Endothelial cell of umbilical vein (primary cell): ENCODE measurements at regions not wholly inside any gene's neighbourhood (a gene's known extent, or its start where the extent isn't known, plus 50 kb on each side); places are given as distances from the start of the nearest gene placed in this dataset.
"Not testable (repeated sequence)": the region's sequence is repeated elsewhere in the genome, so short reads cannot be mapped to it uniquely, and the experiment has no call there.

Experiments used
- BruUV-seq: library from RNA; stranded (reverse); fragments of 400-500 nt; replicated peaks from 2 replicates; lab custom pipeline; 2021; lab: Mats Ljungman, UMichigan
- CTCF ChIA-PET: fragments of 300-600, 350-600 bp; sonication (Branson Sonifier 250); formaldehyde crosslinking; loops from one replicate; lab custom pipeline; 2021; ENCODE audit warnings: antibody characterized with exemption, inconsistent platforms; lab: Charles Lee
- POLR2A ChIA-PET: fragments of 300-600, 350-600 bp; sonication (Branson Sonifier 250); formaldehyde crosslinking; loops from one replicate; lab custom pipeline; 2021; ENCODE audit warnings: antibody characterized with exemption, inconsistent platforms; lab: Charles Lee
- DNase-seq: peaks from one replicate; pipeline ENCODE4 v3.0.0-alpha.2; 2011; ENCODE audit warnings: low read depth, low spot score
- FAIRE-seq: peaks from 2 replicates; lab custom pipeline; 2011; peaks lifted over from hg19 to GRCh38; lab: Jason Lieb, UNC
- H2AFZ ChIP-seq: 2 replicates; pipeline ENCODE4 v1.6.0; 2012; ENCODE audit warnings: low read depth, low read length, control low read depth, inconsistent platforms
- H3K27ac ChIP-seq: 2 replicates; pipeline ENCODE4 v1.5.1; 2011; ENCODE audit warnings: low read depth, mild to moderate bottlenecking, control low read depth, low read length, moderate library complexity; ENCODE audit not compliant: insufficient read depth
- H3K27me3 ChIP-seq, 2 experiments: 2 replicates each; pipeline versions ENCODE4 v1.6.0 to v1.6.1; 2011; ENCODE audit warnings: low read length in 2 of 2, mixed read lengths in 1 of 2; ENCODE audit not compliant: control insufficient read depth in 2 of 2, insufficient read depth in 2 of 2
- H3K36me3 ChIP-seq, 2 experiments: 2 replicates in 1 of 2; 3 replicates in 1 of 2; pipeline ENCODE4 v1.5.1; 2011; ENCODE audit warnings: low read length in 2 of 2, mild to moderate bottlenecking in 1 of 2, moderate library complexity in 1 of 2; ENCODE audit not compliant: control insufficient read depth in 2 of 2, insufficient read depth in 2 of 2; ENCODE audit errors: extremely low read depth in 1 of 2
- H3K4me1 ChIP-seq: 3 replicates; pipeline ENCODE4 v1.5.1; 2011; ENCODE audit warnings: mild to moderate bottlenecking, low read length; ENCODE audit not compliant: control insufficient read depth, insufficient read depth; ENCODE audit errors: extremely low read depth
- H3K4me2 ChIP-seq: 2 replicates; pipeline ENCODE4 v1.6.1; 2011; ENCODE audit warnings: low read length, control low read depth, mixed read lengths; ENCODE audit not compliant: insufficient read depth
- H3K4me3 ChIP-seq, 3 experiments: fragments of 200-600 bp in 1 of 3; sonication (generic), shearing (Covaris generic) in 1 of 3; replicated peaks in 1 of 3; 2 replicates each; pipeline ENCODE4 v1.5.1; 2011 to 2016; ENCODE audit warnings: control low read depth in 3 of 3, low read length in 3 of 3, mild to moderate bottlenecking in 2 of 3, inconsistent platforms in 1 of 3, low read depth in 1 of 3, moderate library complexity in 1 of 3; ENCODE audit not compliant: insufficient read depth in 1 of 3
- H3K79me2 ChIP-seq: 2 replicates; pipeline ENCODE4 v1.6.0; 2012; ENCODE audit warnings: low read length, inconsistent platforms; ENCODE audit not compliant: control insufficient read depth, insufficient read depth
- H3K9ac ChIP-seq: replicated peaks from 2 replicates; pipeline ENCODE3; 2011; ENCODE audit warnings: low read length, control low read depth; ENCODE audit not compliant: insufficient read depth; ENCODE audit errors: extremely low read depth
- H3K9me1 ChIP-seq: replicated peaks from 3 replicates; pipeline ENCODE4 v1.6.0; 2011; ENCODE audit warnings: mild to moderate bottlenecking, low read length; ENCODE audit not compliant: control insufficient read depth, insufficient read depth; ENCODE audit errors: extremely low read depth
- H3K9me3 ChIP-seq: replicated peaks from 2 replicates; pipeline ENCODE4 v1.5.1; 2012; ENCODE audit warnings: low read length, inconsistent platforms; ENCODE audit not compliant: control insufficient read depth, insufficient read depth
- H4K20me1 ChIP-seq: replicated peaks from 2 replicates; pipeline ENCODE3; 2011; ENCODE audit warnings: mild to moderate bottlenecking, low read length; ENCODE audit not compliant: control insufficient read depth, insufficient read depth; ENCODE audit errors: extremely low read depth
- CTCF ChIP-seq, 2 donors: IDR thresholded peaks; 1 replicate in 1 of 2; 2 replicates in 1 of 2; pipeline ENCODE4 v1.5.1; 2011; ENCODE audit warnings: low read length in 2 of 2, mild to moderate bottlenecking in 2 of 2, moderate library complexity in 2 of 2, control low read depth in 1 of 2, inconsistent platforms in 1 of 2, low read depth in 1 of 2; ENCODE audit not compliant: insufficient read depth in 1 of 2; ENCODE audit errors: extremely low read depth in 1 of 2
- EZH2 ChIP-seq: IDR thresholded peaks from 2 replicates; pipeline ENCODE4 v1.6.1; 2012; ENCODE audit warnings: borderline replicate concordance, low read depth, mild to moderate bottlenecking, moderate library complexity, low read length, inconsistent platforms; ENCODE audit not compliant: severe bottlenecking
- JUN ChIP-seq: IDR thresholded peaks from 2 replicates; pipeline ENCODE4 v1.6.1; 2011; ENCODE audit warnings: borderline replicate concordance, low read depth; ENCODE audit not compliant: insufficient read length, insufficient read depth
- MAX ChIP-seq: IDR thresholded peaks from 2 replicates; pipeline ENCODE4 v1.6.1; 2011; ENCODE audit not compliant: insufficient read depth, insufficient read length
- MYC ChIP-seq: IDR thresholded peaks from one replicate; pipeline ENCODE4 v1.6.1; 2011; ENCODE audit warnings: mild to moderate bottlenecking, low read depth, low read length
- dilution Hi-C: fragments of 300-500 bp; cut with MboI; formaldehyde crosslinking; loops from one replicate; pipeline ENCODE4 v1.15.0; 2019; ENCODE audit warnings: low sequenced_read_pairs; ENCODE audit not compliant: extremely low pct_ligation_motif_present
- intact Hi-C: fragments of 100-400 bp; cut with micrococcal nuclease; formaldehyde crosslinking; loops from one replicate; pipeline ENCODE4 v1.10.0; 2022

- CTCF ChIA-PET, result no interaction called here
- dilution Hi-C loops, result no loop called here
- no peak for FAIRE-seq
Observed at GRCh38 chr3:75303741-75304140, 360.4 kb upstream of the FRG2C start.

GRCh38 chr3:75305901-75306300, 358.2 kb upstream of the FRG2C start:
- Histone ChIP-seq H3K9me3 (no peaks in the 10 kb centered on the region), H3K9ac (no peak overlapping the region), H3K4me2 (no peak overlapping the region), H3K9me1 (no peaks in the 10 kb centered on the region), H3K4me3 (no peak overlapping the region), H3K36me3 (no peaks in the 10 kb centered on the region), H3K79me2 (no peaks in the 10 kb centered on the region), H3K4me1 (no peaks in the 10 kb centered on the region), H4K20me1 (no peaks in the 10 kb centered on the region), H2AFZ (no peak overlapping the region), H3K27ac (no peak overlapping the region), H3K27me3 (no peaks in the 10 kb centered on the region)
- ChIA-PET POLR2A (no interaction called here), CTCF (no interaction called here)
- dilution Hi-C loops (no loop called here), intact Hi-C loops (no loop called here)
- no peak for DNase-seq
- no TSS peak for BruUV-seq
- no peak for TF ChIP-seq CTCF (IDR thresholded peaks at IDR 0.05; ENCODE audit: extremely low read depth in 1 of 2, insufficient read depth in 1 of 2, low read depth in 1 of 2, low read length in 2 of 2)
- TF ChIP-seq JUN, result no peak
- no peak for TF ChIP-seq MAX
- no peak for TF ChIP-seq MYC
- no peak for FAIRE-seq

More at GRCh38 chr3:75303741-75304140, 360.4 kb upstream of the FRG2C start:
- no TSS peak for BruUV-seq
- H3K9ac ChIP-seq, result no peak overlapping the region
- no peak overlapping the region for H2AFZ ChIP-seq
- H3K4me1 ChIP-seq, result no peaks in the 10 kb centered on the region
- no peak overlapping the region for H3K27ac ChIP-seq
- H3K79me2 ChIP-seq, result no peaks in the 10 kb centered on the region
- H3K4me2 ChIP-seq, result no peak overlapping the region
- H3K36me3 ChIP-seq, result no peaks in the 10 kb centered on the region
- no peaks in the 10 kb centered on the region for H3K27me3 ChIP-seq
- TF ChIP-seq EZH2 (no peak), JUN (no peak), MYC (no peak)
- no peaks in the 10 kb centered on the region for H4K20me1 ChIP-seq
- H3K9me3 ChIP-seq, result no peaks in the 10 kb centered on the region
- no peak for DNase-seq
- POLR2A ChIA-PET, result no interaction called here
- no peaks in the 10 kb centered on the region for H3K9me1 ChIP-seq
- H3K4me3 ChIP-seq, result no peak overlapping the region
- intact Hi-C loops, result no loop called here

GRCh38 chr3:75311306-75311705, 352.8 kb upstream of the FRG2C start:
- DNase-seq, H3K36me3 ChIP-seq, H3K4me1 ChIP-seq, H4K20me1 ChIP-seq, CTCF ChIA-PET, H2AFZ ChIP-seq, H3K79me2 ChIP-seq, H3K4me3 ChIP-seq, H3K27me3 ChIP-seq, H3K9ac ChIP-seq, H3K27ac ChIP-seq, POLR2A ChIA-PET, H3K9me3 ChIP-seq, H3K9me1 ChIP-seq, intact Hi-C loops, H3K4me2 ChIP-seq, BruUV-seq, FAIRE-seq, dilution Hi-C loops: not testable (repeated sequence)
